Hepatocyte (in vitro differentiated cells): ENCODE measurements at regions not wholly inside any gene's neighbourhood (a gene's known extent, or its start where the extent isn't known, plus 50 kb on each side); places are given as distances from the start of the nearest gene placed in this dataset. TPM values are rescaled to one million over a fixed set of nuclear protein-coding genes. Genes with fewer than 3 reads are reported as not detected.

Experiments used
- small RNA-seq: library from RNA; depleted of rRNA; stranded (forward); fragments of <200 nt; gene quantifications from one replicate; pipeline ENCODE3, GENCODE V24; 2014

Small RNA genes lying in the stretch of these regions (small RNA-seq; reads per million reads assigned to genes)
- not detected for gene HMGN2P6
